ENCODE measurements at regions not wholly inside any gene's neighbourhood (a gene's known extent, or its start where the extent isn't known, plus 50 kb on each side); places are given as distances from the start of the nearest gene placed in this dataset.

DNA sequence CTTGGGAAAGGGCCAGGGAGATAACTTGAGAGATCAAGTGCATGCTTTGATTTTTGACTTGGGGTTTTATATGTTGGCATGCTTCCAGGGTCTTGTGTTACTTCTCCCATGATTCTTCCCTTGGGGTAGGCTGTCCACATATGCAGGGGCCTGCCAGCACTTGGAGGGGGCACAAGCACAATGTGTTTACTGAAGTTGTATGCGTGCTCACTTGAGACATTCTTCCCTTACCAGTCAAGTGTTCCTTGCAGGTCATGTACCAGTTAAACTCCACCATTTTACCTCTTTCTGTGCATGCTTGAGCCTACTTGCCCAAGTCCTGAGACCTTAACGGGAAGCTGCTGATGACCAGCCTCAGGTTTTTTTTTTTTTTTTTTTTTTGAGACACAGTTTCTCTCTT lies 1880.5 kb downstream of the ARAP2 start:
- Histone ChIP-seq H4K8ac (replicated peaks; ENCODE audit: insufficient read length, low read depth, low read length) (no peak overlapping the region), H2BK15ac (ENCODE audit: low read depth, low read length) (no peak overlapping the region), H3K27me3 (ENCODE audit: insufficient read depth, low read length) (no peaks in the 10 kb centered on the region), H3K9me3 (ENCODE audit: control insufficient read depth, low read depth, low read length) (no peaks in the 10 kb centered on the region), H3K79me1 (ENCODE audit: insufficient read depth, low read depth, low read length, poor library complexity, severe bottlenecking) (no peaks in the 10 kb centered on the region), H2AK5ac (ENCODE audit: insufficient read length, low read length) (no peak overlapping the region), H2BK5ac (ENCODE audit: insufficient read length, low read length) (no peak overlapping the region), H3K9ac (ENCODE audit: extremely low read depth, insufficient read length, low read length) (no peak overlapping the region), H4K91ac (ENCODE audit: insufficient read length, low read depth, low read length) (no peak overlapping the region), H4K20me1 (ENCODE audit: control insufficient read depth, insufficient read depth, insufficient read length) (no peaks in the 10 kb centered on the region), H3K14ac (ENCODE audit: insufficient read depth, low read length) (no peak overlapping the region), H3K4ac (ENCODE audit: low read depth, low read length) (no peak overlapping the region), H3K4me1 (ENCODE audit: insufficient read depth, low read length) (no peaks in the 10 kb centered on the region), H3K18ac (ENCODE audit: insufficient read length, low read depth, low read length) (no peak overlapping the region), H2BK12ac (ENCODE audit: insufficient read length, low read depth, low read length) (no peak overlapping the region), H3K56ac (ENCODE audit: insufficient read length, low read depth, low read length) (no peak overlapping the region), H3T11ph (ENCODE audit: low read length) (no peak overlapping the region), H2BK20ac (ENCODE audit: low read depth, low read length, poor library complexity, severe bottlenecking) (no peak overlapping the region), H3K27ac (ENCODE audit: insufficient read length, low read depth, low read length) (no peak overlapping the region), H2AFZ (ENCODE audit: low read length) (no peak overlapping the region), H3K4me2 (ENCODE audit: insufficient read depth, insufficient read length, low read length) (no peak overlapping the region), H3K23ac (ENCODE audit: insufficient read length, low read depth, low read length) (no peak overlapping the region), H2BK120ac (ENCODE audit: low read depth, low read length, poor library complexity, severe bottlenecking) (no peak overlapping the region), H4K5ac (ENCODE audit: insufficient read length, low read depth, low read length) (no peak overlapping the region), H3K23me2 (ENCODE audit: insufficient read length, low read depth, low read length, poor library complexity, severe bottlenecking) (no peaks in the 10 kb centered on the region), H3K79me2 (ENCODE audit: insufficient read depth, low read length) (no peaks in the 10 kb centered on the region)
- TF ChIP-seq CTCF (conservative IDR thresholded peaks at IDR 0.05): no peak
- Mint-ChIP-seq H3K27ac (no peak overlapping the region), H3K9me3 (peaks cover 0 to 2% of the 10 kb centered on the region in 2 experiments; a peak in 1 of 5 replicates), H3K36me3 (ENCODE audit: insufficient read depth in 1 of 3, low read depth in 3 of 3) (no peaks in the 10 kb centered on the region; a peak in 1 of 7 replicates), H3K4me1 (peaks cover 8 to 13% of the 10 kb centered on the region in 2 experiments), H3K27me3 (ENCODE audit: low read depth) (no peaks in the 10 kb centered on the region), H3K4me3 (no peak overlapping the region)
- DNase-seq: no peak
- WGBS (ENCODE audit: extremely low coverage, insufficient read length, low lambda C conversion rate): no CpG with 5 or more reads among the region's 2 CpGs

Measured in H9 (cell line).